Common myeloid progenitor, CD34-positive (primary cell): ENCODE measurements at regions not wholly inside any gene's neighbourhood (a gene's known extent, or its start where the extent isn't known, plus 50 kb on each side); places are given as distances from the start of the nearest gene placed in this dataset.

ENCODE experiments used
- CTCF ChIA-PET: fragments of 350-600 bp; sonication (Branson Sonifier 250); formaldehyde crosslinking; loops from one replicate; lab custom pipeline; 2021; ENCODE audit warnings: antibody characterized with exemption; lab: Charles Lee
- POLR2A ChIA-PET: fragments of 350-600 bp; sonication (Branson Sonifier 250); formaldehyde crosslinking; loops from one replicate; lab custom pipeline; 2021; ENCODE audit warnings: antibody characterized with exemption; lab: Charles Lee
- DNase-seq, 3 donors: peaks; one replicate each; pipeline versions ENCODE4 v3.0.0 to v3.0.0-alpha.2; 2013
- H3K27ac ChIP-seq, 2 experiments: 1 replicate in 1 of 2; 2 replicates in 1 of 2; pipeline ENCODE4 v1.7.0; 2013; ENCODE audit warnings: inconsistent platforms in 2 of 2, low read length in 2 of 2, mild to moderate bottlenecking in 2 of 2, low read depth in 1 of 2, moderate library complexity in 1 of 2; ENCODE audit not compliant: severe bottlenecking in 2 of 2, insufficient read depth in 1 of 2, poor library complexity in 1 of 2
- H3K27me3 ChIP-seq, 5 experiments: replicated peaks in 2 of 5; 1 replicate in 3 of 5; 2 replicates in 2 of 5; pipeline versions ENCODE4 v1.6.1 to v1.7.0; 2013; ENCODE audit warnings: low read length in 4 of 5, mild to moderate bottlenecking in 2 of 5, moderate library complexity in 2 of 5, inconsistent platforms in 1 of 5; ENCODE audit not compliant: insufficient read depth in 5 of 5, control insufficient read depth in 4 of 5
- H3K36me3 ChIP-seq, 4 experiments: 1 replicate in 2 of 4; 2 replicates in 2 of 4; pipeline versions ENCODE4 v1.6.1 to v1.7.0; 2013; ENCODE audit warnings: low read length in 3 of 4, control low read depth in 1 of 4, mild to moderate bottlenecking in 1 of 4; ENCODE audit not compliant: control insufficient read depth in 4 of 4, insufficient read depth in 4 of 4
- H3K4me1 ChIP-seq, 4 experiments: 1 replicate in 3 of 4; 2 replicates in 1 of 4; pipeline versions ENCODE4 v1.6.1 to v1.7.1; 2013; ENCODE audit warnings: low read length in 3 of 4, mild to moderate bottlenecking in 3 of 4, control low read depth in 1 of 4, inconsistent platforms in 1 of 4, moderate library complexity in 1 of 4; ENCODE audit not compliant: control insufficient read depth in 4 of 4, insufficient read depth in 4 of 4; ENCODE audit errors: control extremely low read depth in 1 of 4
- H3K4me3 ChIP-seq, 7 experiments: 1 replicate in 4 of 7; 2 replicates in 3 of 7; pipeline versions ENCODE4 v1.5.1 to v1.7.0; 2013; ENCODE audit warnings: mild to moderate bottlenecking in 7 of 7, low read length in 6 of 7, moderate library complexity in 6 of 7, inconsistent platforms in 2 of 7, low read depth in 2 of 7, control low read depth in 1 of 7; ENCODE audit not compliant: insufficient read depth in 4 of 7, control insufficient read depth in 1 of 7; ENCODE audit errors: extremely low read depth in 1 of 7
- H3K9me3 ChIP-seq, 5 experiments: 1 replicate in 4 of 5; 2 replicates in 1 of 5; pipeline versions ENCODE4 v1.6.1 to v1.7.1; 2013; ENCODE audit warnings: low read length in 4 of 5, mild to moderate bottlenecking in 2 of 5, inconsistent platforms in 1 of 5, low read depth in 1 of 5, moderate library complexity in 1 of 5; ENCODE audit not compliant: control insufficient read depth in 4 of 5, insufficient read depth in 2 of 5; ENCODE audit errors: control extremely low read depth in 1 of 5
- WGBS: methylation state at CpG from one replicate; pipeline ENCODE4 v1.1.5; 2013; ENCODE audit not compliant: insufficient coverage; 5-methylcytosine and 5-hydroxymethylcytosine counted together

GRCh38 chr4:137468836-137469235 lies 63.5 kb downstream of the PCDH18 start:
- no peaks in the 10 kb centered on the region for H3K36me3 ChIP-seq
- H3K4me3 ChIP-seq: no peak overlapping the region
- WGBS: 100% methylated on average over 1 of the region's 3 CpGs
- H3K27me3 ChIP-seq: no peaks in the 10 kb centered on the region
- ChIA-PET POLR2A (no interaction called here), CTCF (no interaction called here)
- no peaks in the 10 kb centered on the region for H3K4me1 ChIP-seq
- no peak for DNase-seq
- peaks cover 0 to 2% (median 0%) of the 10 kb centered on the region in 5 experiments for H3K9me3 ChIP-seq
- no peak overlapping the region for H3K27ac ChIP-seq

DNA sequence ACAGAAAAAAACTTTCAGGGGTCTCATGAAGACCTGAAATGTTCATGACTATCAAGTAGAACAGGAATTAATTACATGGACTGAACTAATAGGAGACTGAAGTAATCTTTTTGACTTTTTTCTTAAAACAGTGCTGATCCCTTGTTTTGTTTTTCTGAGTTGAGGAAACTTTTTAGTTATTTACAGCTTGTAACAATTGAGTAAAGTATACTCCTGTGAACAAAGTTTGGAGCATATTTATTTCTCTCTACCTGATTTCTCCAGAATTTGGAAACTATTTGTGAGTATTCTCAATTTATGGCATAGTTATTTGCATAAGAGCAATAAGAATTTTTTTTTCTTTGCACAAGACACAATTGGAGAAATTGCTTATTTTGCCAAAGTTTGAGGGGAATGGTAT lies 64.8 kb downstream of the PCDH18 start:
- H3K36me3 ChIP-seq: no peaks in the 10 kb centered on the region
- no peak overlapping the region for H3K4me3 ChIP-seq
- no peaks in the 10 kb centered on the region for H3K4me1 ChIP-seq
- H3K27ac ChIP-seq: no peak overlapping the region
- ChIA-PET CTCF (no interaction called here), POLR2A (interaction anchor here (0.6 kb wide), 1 partner anchor 27 kb away, joined by 3 read pairs; no protein-coding TSS in a partner anchor)
- no peak for DNase-seq
- H3K9me3 ChIP-seq: peaks cover 0 to 2% (median 0%) of the 10 kb centered on the region in 5 experiments
- H3K27me3 ChIP-seq: no peaks in the 10 kb centered on the region

DNA sequence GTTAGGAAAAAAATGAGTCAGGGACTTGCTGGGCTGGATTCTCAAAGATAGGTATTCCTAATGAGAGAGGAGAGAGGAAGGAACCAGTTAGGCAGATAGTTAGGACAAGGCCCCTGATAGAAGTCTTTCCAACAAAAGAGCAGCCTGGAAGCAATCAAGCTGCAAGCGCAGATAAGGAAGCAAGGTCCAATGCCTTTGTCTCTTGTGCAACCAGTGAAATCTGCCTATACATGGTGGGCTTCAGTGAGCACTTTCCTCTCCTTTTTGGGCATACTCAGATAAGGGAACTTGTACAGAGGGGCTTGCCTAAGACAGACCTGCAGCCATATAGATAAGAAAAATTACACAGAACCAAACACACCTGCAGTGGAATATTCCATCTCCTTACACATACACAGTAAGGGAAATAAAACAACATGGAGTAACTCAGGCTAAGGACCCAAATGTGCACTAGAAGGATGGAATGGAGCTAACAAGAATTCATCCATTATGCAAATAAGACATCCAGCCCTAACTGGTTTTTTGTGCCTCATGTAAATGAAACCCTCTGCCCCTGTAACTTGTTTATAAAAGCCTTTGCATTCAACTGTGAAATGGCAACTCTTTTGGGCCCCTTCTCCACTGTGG lies 68.8 kb downstream of the PCDH18 start:
- 100% methylated on average over 1 of the region's 1 CpG for WGBS
- no peaks in the 10 kb centered on the region for H3K4me1 ChIP-seq
- no peak for DNase-seq
- ChIA-PET CTCF (no interaction called here), POLR2A (no interaction called here)
- H3K4me3 ChIP-seq: no peak overlapping the region
- no peak overlapping the region for H3K27ac ChIP-seq
- H3K27me3 ChIP-seq: no peaks in the 10 kb centered on the region
- peaks cover 0 to 2% (median 0%) of the 10 kb centered on the region in 5 experiments for H3K9me3 ChIP-seq
- no peaks in the 10 kb centered on the region for H3K36me3 ChIP-seq

DNA sequence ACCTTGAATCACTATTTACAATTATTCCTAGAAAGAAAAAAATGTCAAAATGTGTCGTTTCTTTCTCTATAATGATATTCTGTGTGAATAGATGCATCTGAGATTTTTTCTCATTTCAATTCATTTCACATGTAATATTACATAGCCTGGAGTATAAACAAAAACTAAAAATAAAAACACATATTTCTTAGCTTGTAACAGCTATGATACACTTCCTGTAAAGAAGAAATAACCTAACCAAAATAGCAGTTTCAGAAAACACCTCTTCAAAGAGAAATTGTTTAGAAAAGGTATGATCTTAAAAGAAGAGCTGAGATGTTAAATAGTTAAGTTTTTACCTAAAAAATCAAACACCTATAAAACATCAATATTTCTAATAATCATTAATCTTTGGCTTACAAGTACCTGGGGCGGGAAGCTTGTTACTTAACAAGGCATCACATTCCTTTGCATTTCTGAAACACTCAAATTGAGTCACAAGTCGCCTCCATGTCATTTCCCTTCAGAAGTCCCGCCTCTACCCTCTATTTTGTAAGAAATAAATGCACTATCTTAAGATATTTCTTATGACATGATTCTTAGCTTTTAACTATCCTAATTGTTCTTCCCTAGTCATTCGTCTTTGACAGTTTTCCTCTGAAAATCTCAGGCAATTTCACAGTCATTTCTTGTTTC lies 76.5 kb downstream of the PCDH18 start:
- ChIA-PET POLR2A (no interaction called here), CTCF (no interaction called here)
- H3K9me3 ChIP-seq: no peaks in the 10 kb centered on the region
- H3K4me3 ChIP-seq: no peak overlapping the region
- no peaks in the 10 kb centered on the region for H3K4me1 ChIP-seq
- WGBS: 100% methylated on average over 2 of the region's 5 CpGs
- H3K27ac ChIP-seq: no peak overlapping the region
- H3K27me3 ChIP-seq: no peaks in the 10 kb centered on the region
- no peak for DNase-seq
- H3K36me3 ChIP-seq: no peaks in the 10 kb centered on the region

- Histone ChIP-seq H3K27me3 (no peaks in the 10 kb centered on the region), H3K36me3 (no peaks in the 10 kb centered on the region), H3K27ac (no peak overlapping the region), H3K4me1 (no peaks in the 10 kb centered on the region), H3K9me3 (no peaks in the 10 kb centered on the region), H3K4me3 (no peak overlapping the region)
- no peak for DNase-seq
- ChIA-PET CTCF (no interaction called here), POLR2A (no interaction called here)
Observed at GRCh38 chr4:137454767-137455166, 77.5 kb downstream of the PCDH18 start.

DNA sequence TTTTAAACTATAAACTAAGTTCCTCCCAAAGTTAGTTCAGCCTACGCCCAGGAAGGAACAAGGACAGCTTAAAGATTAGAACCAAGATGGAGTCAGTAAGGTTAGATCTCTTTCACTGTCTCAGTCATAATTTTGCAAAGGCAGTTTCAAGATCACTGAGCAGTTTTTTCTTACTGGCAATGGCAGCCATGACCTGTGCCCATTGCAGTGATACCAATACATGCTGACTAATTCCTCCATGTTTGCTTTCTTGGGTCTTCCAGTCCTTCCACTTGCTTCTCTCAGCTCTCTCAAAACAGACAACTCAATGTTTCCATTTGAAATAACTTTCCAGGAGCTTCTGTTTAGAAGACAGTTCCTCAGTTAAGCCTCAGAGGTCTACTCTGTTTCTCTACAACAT lies 79.5 kb downstream of the PCDH18 start:
- Histone ChIP-seq H3K9me3 (no peaks in the 10 kb centered on the region), H3K27ac (no peak overlapping the region), H3K4me1 (no peaks in the 10 kb centered on the region), H3K36me3 (no peaks in the 10 kb centered on the region), H3K27me3 (no peaks in the 10 kb centered on the region), H3K4me3 (no peak overlapping the region)
- WGBS: 88% methylated on average over 1 of the region's 1 CpG
- ChIA-PET CTCF (no interaction called here), POLR2A (no interaction called here)
- DNase-seq: no peak

DNA sequence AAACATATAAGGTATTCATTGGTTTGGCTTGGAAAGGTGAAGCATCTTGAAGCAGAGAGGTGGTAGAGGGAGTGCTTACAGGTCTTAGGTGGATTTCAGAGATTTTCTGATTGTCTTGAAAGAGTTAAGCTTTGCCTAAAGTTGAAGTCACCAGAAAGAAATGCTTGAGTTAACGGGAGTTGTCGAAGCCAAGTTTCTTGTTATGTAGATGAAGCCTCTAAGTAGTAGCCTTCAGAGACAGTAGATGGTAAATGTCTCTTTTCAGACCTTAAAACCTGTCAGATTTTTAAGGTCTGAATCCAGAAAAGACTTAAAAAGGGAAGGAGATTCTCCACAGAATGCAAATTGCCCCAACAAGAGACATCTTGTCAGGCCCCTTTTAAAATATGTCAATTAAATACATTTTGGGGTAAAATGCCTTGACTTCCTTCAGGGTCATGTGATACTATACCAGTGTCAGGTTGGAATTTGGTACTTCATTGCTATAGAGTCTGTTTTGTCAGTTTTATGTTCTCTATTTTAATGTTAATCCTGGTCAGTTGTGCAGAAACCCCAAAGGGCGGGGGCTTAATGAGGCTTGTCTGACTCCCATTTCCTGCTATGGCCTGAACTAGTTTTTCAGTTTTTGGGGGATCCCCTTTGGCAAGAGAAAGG lies 81.0 kb downstream of the PCDH18 start:
- no peak overlapping the region for H3K4me3 ChIP-seq
- ChIA-PET POLR2A (no interaction called here), CTCF (no interaction called here)
- DNase-seq: no peak
- H3K36me3 ChIP-seq: no peaks in the 10 kb centered on the region
- WGBS: 100% methylated on average over 1 of the region's 3 CpGs
- no peak overlapping the region for H3K27ac ChIP-seq
- H3K9me3 ChIP-seq: no peaks in the 10 kb centered on the region
- H3K27me3 ChIP-seq: no peaks in the 10 kb centered on the region
- no peaks in the 10 kb centered on the region for H3K4me1 ChIP-seq
